AG04449 (cell line): ENCODE measurements at regions not wholly inside any gene's neighbourhood (a gene's known extent, or its start where the extent isn't known, plus 50 kb on each side); places are given as distances from the start of the nearest gene placed in this dataset.

Experiments used
- CTCF ChIA-PET: fragments of 350-600 bp; formaldehyde crosslinking; extraction: SDS; loops from one replicate; lab custom pipeline; 2021; ENCODE audit warnings: antibody characterized with exemption; lab: Yijun Ruan, JAX
- POLR2A ChIA-PET: fragments of 400-600, 350-600 bp; formaldehyde crosslinking; extraction: SDS; loops from one replicate; lab custom pipeline; 2020; ENCODE audit warnings: antibody characterized with exemption, inconsistent platforms; lab: Yijun Ruan, JAX
- DNase-seq: peaks from one replicate; pipeline ENCODE4 v3.0.0-alpha.2; 2010; ENCODE audit warnings: low read depth, low spot score
- H3K4me3 ChIP-seq: 2 replicates; pipeline ENCODE4 v1.5.1; 2011; ENCODE audit warnings: low read depth, mild to moderate bottlenecking, control low read depth, low read length
- TF ChIP-seq, protein P1 (sequence below): IDR thresholded peaks from one replicate; pipeline ENCODE4 v1.5.1; 2011; ENCODE audit warnings: mild to moderate bottlenecking, moderate library complexity, low read length, control low read depth, inconsistent platforms; ENCODE audit not compliant: insufficient read depth; ENCODE audit errors: missing control alignments

DNA sequence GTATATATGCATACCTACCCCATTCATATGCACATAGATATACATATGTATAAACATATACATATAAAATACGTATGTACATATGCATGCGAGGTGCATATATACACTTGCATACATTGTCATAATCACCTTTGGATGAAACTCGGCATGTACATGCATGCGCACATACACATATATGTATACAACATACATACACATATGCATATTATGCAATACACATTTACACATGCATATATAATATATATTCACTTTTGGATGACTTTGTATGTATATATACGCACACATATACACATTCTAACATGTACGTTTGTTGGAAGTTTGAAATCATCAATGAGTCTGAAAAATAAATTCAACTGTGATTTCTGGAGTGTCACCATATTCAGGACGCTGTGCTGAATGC is 401.6 kb upstream of the TBX3 start:
- ChIA-PET POLR2A (no interaction called here), CTCF (no interaction called here)
- DNase-seq = no peak
- TF ChIP-seq, protein P1, sequence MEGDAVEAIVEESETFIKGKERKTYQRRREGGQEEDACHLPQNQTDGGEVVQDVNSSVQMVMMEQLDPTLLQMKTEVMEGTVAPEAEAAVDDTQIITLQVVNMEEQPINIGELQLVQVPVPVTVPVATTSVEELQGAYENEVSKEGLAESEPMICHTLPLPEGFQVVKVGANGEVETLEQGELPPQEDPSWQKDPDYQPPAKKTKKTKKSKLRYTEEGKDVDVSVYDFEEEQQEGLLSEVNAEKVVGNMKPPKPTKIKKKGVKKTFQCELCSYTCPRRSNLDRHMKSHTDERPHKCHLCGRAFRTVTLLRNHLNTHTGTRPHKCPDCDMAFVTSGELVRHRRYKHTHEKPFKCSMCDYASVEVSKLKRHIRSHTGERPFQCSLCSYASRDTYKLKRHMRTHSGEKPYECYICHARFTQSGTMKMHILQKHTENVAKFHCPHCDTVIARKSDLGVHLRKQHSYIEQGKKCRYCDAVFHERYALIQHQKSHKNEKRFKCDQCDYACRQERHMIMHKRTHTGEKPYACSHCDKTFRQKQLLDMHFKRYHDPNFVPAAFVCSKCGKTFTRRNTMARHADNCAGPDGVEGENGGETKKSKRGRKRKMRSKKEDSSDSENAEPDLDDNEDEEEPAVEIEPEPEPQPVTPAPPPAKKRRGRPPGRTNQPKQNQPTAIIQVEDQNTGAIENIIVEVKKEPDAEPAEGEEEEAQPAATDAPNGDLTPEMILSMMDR = no peak
- no peak overlapping the region for H3K4me3 ChIP-seq

DNA sequence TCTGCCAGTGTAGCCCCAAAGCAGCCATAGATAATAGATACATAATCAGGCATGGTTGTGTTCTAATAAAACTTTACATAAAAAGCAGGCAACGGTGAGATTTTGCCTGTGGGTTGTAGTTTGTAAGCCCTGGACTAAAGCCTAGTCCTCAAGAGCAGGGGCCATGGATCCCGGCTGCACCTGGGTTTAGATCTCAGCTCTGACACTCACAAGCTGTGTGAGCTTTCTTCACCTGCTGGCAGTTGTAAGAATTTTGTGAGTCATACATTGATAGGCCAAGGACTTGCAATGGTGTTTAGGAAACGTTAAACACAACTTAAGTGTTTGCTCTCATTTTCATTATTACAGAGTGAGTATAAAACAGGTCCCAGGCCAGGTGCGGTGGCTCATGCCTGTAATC is 395.8 kb upstream of the TBX3 start:
- no peak for DNase-seq
- no peak overlapping the region for H3K4me3 ChIP-seq
- CTCF ChIA-PET = no interaction called here
- POLR2A ChIA-PET = no interaction called here
- TF ChIP-seq, protein P1 = no peak

GRCh38 chr12:115078990-115079389 is 395.0 kb upstream of the TBX3 start:
- ChIA-PET POLR2A (no interaction called here), CTCF (no interaction called here)
- TF ChIP-seq, protein P1 = no peak
- H3K4me3 ChIP-seq = no peak overlapping the region
- DNase-seq = no peak

GRCh38 chr12:115078334-115078733 is 394.4 kb upstream of the TBX3 start:
- ChIA-PET POLR2A (no interaction called here), CTCF (no interaction called here)
- DNase-seq = no peak
- H3K4me3 ChIP-seq = no peak overlapping the region
- TF ChIP-seq, protein P1 = no peak

- CTCF ChIA-PET = no interaction called here
These were observed 391.7 kb upstream of the TBX3 start for GRCh38 chr12:115075552-115076170.

DNA sequence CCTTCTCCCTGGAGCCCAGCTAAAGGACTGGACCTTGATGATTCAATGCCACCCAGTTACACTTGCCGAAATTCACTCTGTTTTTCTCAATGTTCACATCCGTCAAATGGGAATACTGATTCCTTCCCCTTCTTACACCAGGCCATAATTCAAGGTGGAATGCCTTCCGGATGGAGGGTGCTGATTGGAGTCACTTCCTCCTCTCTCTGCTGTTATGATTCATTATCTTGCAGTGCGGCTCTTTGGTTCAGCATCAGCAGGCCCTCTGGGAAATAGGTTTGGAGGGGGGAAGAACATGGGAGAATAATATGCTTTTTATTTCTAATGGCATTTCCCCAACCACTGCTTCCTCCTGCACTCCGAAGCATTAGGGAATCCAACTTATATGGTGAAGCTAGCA is 390.6 kb upstream of the TBX3 start:
- ChIA-PET CTCF (no interaction called here), POLR2A (no interaction called here)
- H3K4me3 ChIP-seq = no peak overlapping the region
- no peak for DNase-seq
- TF ChIP-seq, protein P1 = no peak

More at GRCh38 chr12:115075552-115076170, 391.7 kb upstream of the TBX3 start:
- DNase-seq = no peak
- POLR2A ChIA-PET = no interaction called here
- TF ChIP-seq, protein P1 = no peak
- H3K4me3 ChIP-seq = no peak overlapping the region
